ENCODE measurements at regions not wholly inside any gene's neighbourhood (a gene's known extent, or its start where the extent isn't known, plus 50 kb on each side); places are given as distances from the start of the nearest gene placed in this dataset.

- ChIA-PET CTCF (no interaction called here), POLR2A (no interaction called here)
- no peaks in the 10 kb centered on the region for H3K9me2 ChIP-seq
- DNase-seq: no peak
- H3K4me2 ChIP-seq: no peak overlapping the region
- H4K20me1 ChIP-seq (ENCODE audit: insufficient read depth): no peaks in the 10 kb centered on the region
- H3K4me1 ChIP-seq (ENCODE audit: control insufficient read depth in 1 of 2, insufficient read depth in 2 of 2, low read depth in 1 of 2, low read length in 1 of 2): peaks cover 0 to 6% of the 10 kb centered on the region in 2 experiments; a peak in 2 of 4 replicates
- no peaks in the 10 kb centered on the region for H3K36me3 ChIP-seq (replicated peaks in 1 of 2; ENCODE audit: control insufficient read depth in 1 of 2, insufficient read depth in 2 of 2, low read length in 1 of 2)
- no peaks in the 10 kb centered on the region for H3K27me3 ChIP-seq (ENCODE audit: insufficient read depth)
- no peak overlapping the region for H2AFZ ChIP-seq (ENCODE audit: low read depth)
- no peak overlapping the region for H3K4me3 ChIP-seq (ENCODE audit: low read depth in 2 of 2, low read length in 1 of 2)
- no peaks in the 10 kb centered on the region for H3F3A ChIP-seq (replicated peaks; ENCODE audit: insufficient read depth)
- WGBS (ENCODE audit: low lambda C conversion rate): 100% methylated on average over 1 of the region's 1 CpG
- H3K9ac ChIP-seq: no peak overlapping the region
- no peak overlapping the region for H3K27ac ChIP-seq (ENCODE audit: low read depth in 2 of 2, low read length in 1 of 2)
- no peaks in the 10 kb centered on the region for H3K9me3 ChIP-seq
- TF ChIP-seq FOSL2 (IDR thresholded peaks at IDR 0.05; ENCODE audit: borderline replicate concordance, low read depth) (no peak), NRF1 (IDR thresholded peaks at IDR 0.05; ENCODE audit: low read depth, low read length) (no peak), USF1 (IDR thresholded peaks at IDR 0.05; ENCODE audit: borderline replicate concordance, low read depth) (no peak)
- no peaks in the 10 kb centered on the region for H3K79me2 ChIP-seq (ENCODE audit: insufficient read depth)
Measured at GRCh38 chr13:67306742-67307141, 76.6 kb upstream of the PCDH9 start.

GRCh38 chr13:67303661-67304333 is 73.7 kb upstream of the PCDH9 start:
- H3K9me2 ChIP-seq: no peaks in the 10 kb centered on the region
- H4K20me1 ChIP-seq (ENCODE audit: insufficient read depth): no peaks in the 10 kb centered on the region
- H3K36me3 ChIP-seq (replicated peaks in 1 of 2; ENCODE audit: control insufficient read depth in 1 of 2, insufficient read depth in 2 of 2, low read length in 1 of 2): no peaks in the 10 kb centered on the region
- H3F3A ChIP-seq (replicated peaks; ENCODE audit: insufficient read depth): peaks cover 10% of the 10 kb centered on the region
- TF ChIP-seq IRF3 (IDR thresholded peaks at IDR 0.05; ENCODE audit: low read depth, low read length): no peak
- TF ChIP-seq MXI1 (IDR thresholded peaks at IDR 0.05; ENCODE audit: low read depth, low read length): no peak
- no peak for TF ChIP-seq TAF1 (IDR thresholded peaks at IDR 0.05; ENCODE audit: borderline replicate concordance, low read depth, low read length)
- no peak for TF ChIP-seq USF1 (IDR thresholded peaks at IDR 0.05; ENCODE audit: borderline replicate concordance, low read depth)
- TF ChIP-seq EP300 (IDR thresholded peaks at IDR 0.05; ENCODE audit: borderline replicate concordance in 1 of 2, low read depth in 1 of 2, low read length in 1 of 2): peak in 1 of 2 experiments; percentile 77; a peak in 2 of 4 replicates
- peak; percentile 60 for TF ChIP-seq GATA2 (CRISPR knock-in tag; IDR thresholded peaks at IDR 0.05)
- TF ChIP-seq CHD2 (IDR thresholded peaks at IDR 0.05; ENCODE audit: low read length, partially characterized antibody): peak; percentile 12
- TF ChIP-seq TCF12 (IDR thresholded peaks at IDR 0.05): no peak
- no peak for TF ChIP-seq JUND (IDR thresholded peaks at IDR 0.05)
- no peak for TF ChIP-seq TEAD4 (IDR thresholded peaks at IDR 0.05; ENCODE audit: borderline replicate concordance, insufficient read depth)
- no peak for DNase-seq
- H3K4me3 ChIP-seq (ENCODE audit: low read depth in 2 of 2, low read length in 1 of 2): no peak overlapping the region
- no peaks in the 10 kb centered on the region for H3K27me3 ChIP-seq (ENCODE audit: insufficient read depth)
- no peak overlapping the region for H3K4me2 ChIP-seq
- peak overlapping the region; percentile 40; the same call in 1 of the 2 replicates for H2AFZ ChIP-seq (ENCODE audit: low read depth)
- POLR2A ChIA-PET: no interaction called here
- no peak overlapping the region for H3K9ac ChIP-seq
- no peak overlapping the region for H3K27ac ChIP-seq (ENCODE audit: low read depth in 2 of 2, low read length in 1 of 2)
- peaks cover 0 to 6% of the 10 kb centered on the region in 2 experiments; a peak in 2 of 4 replicates for H3K4me1 ChIP-seq (ENCODE audit: control insufficient read depth in 1 of 2, insufficient read depth in 2 of 2, low read depth in 1 of 2, low read length in 1 of 2)
- CTCF ChIA-PET: interaction anchor here (0.6 kb wide), 1 partner anchor 230 kb away, joined by 3 read pairs; no protein-coding TSS in a partner anchor
- H3K9me3 ChIP-seq: no peaks in the 10 kb centered on the region
- 31% methylated on average over 6 of the region's 6 CpGs for WGBS (ENCODE audit: low lambda C conversion rate)
- H3K79me2 ChIP-seq (ENCODE audit: insufficient read depth): no peaks in the 10 kb centered on the region

Data from SK-N-SH (cell line).